GM18870 (cell line): ENCODE measurements at regions not wholly inside any gene's neighbourhood (a gene's known extent, or its start where the extent isn't known, plus 50 kb on each side); places are given as distances from the start of the nearest gene placed in this dataset.

Source experiments
- ATAC-seq: cut with Tn5 transposase; IDR thresholded peaks from one replicate; pipeline ENCODE4 v1.9.1; 2021; ENCODE audit warnings: moderate library complexity; ENCODE audit not compliant: unreplicated experiment

GRCh38 chr10:84078771-84079170 is 60.5 kb upstream of the GHITM start:
- ATAC-seq = no peak

DNA sequence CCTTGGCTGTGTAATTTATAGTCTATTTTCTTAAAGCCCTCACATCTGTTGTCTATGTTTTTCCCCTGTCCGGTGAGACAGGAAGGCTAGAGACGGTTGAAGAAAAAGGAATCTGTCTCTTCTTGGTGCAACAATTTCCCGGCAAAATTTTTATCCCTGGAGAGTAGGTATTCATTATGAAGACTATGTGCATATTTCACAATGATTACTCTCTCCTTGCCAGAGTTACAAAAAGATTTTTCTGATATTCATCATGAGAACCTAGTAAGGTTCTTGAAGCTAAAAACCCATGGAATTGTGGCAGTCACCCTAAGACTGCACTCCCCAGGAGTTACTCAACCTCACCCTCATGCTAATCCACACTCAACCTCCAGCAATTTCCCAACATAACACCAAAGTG is 55.0 kb upstream of the GHITM start:
- ATAC-seq = no peak

- no peak for ATAC-seq
Measured at GRCh38 chr10:84087202-84087601, 52.1 kb upstream of the GHITM start.

- ATAC-seq = no peak
Measured at GRCh38 chr10:84088626-84089025, 50.7 kb upstream of the GHITM start.

- ATAC-seq = no peak
Measured at GRCh38 chr10:84089162-84089561, 50.1 kb upstream of the GHITM start.
